HG02623 (cell line): ENCODE measurements at regions not wholly inside any gene's neighbourhood (a gene's known extent, or its start where the extent isn't known, plus 50 kb on each side); places are given as distances from the start of the nearest gene placed in this dataset.

Experiments
- ATAC-seq: cut with Tn5 transposase; IDR thresholded peaks from one replicate; pipeline ENCODE4 v1.9.1; 2021; ENCODE audit warnings: moderate library complexity; ENCODE audit not compliant: unreplicated experiment

- ATAC-seq, result no peak
These were observed 895.7 kb downstream of the TBC1D22A start for GRCh38 chr22:47658182-47658581.

GRCh38 chr22:47657224-47657623, 894.8 kb downstream of the TBC1D22A start:
- ATAC-seq, result no peak

- ATAC-seq, result no peak
These were observed 894.4 kb downstream of the TBC1D22A start for GRCh38 chr22:47656806-47657205.

GRCh38 chr22:47655930-47656329, 893.5 kb downstream of the TBC1D22A start:
- no peak for ATAC-seq

GRCh38 chr22:47654922-47655491, 892.6 kb downstream of the TBC1D22A start:
- no peak for ATAC-seq

GRCh38 chr22:47653921-47654320, 891.5 kb downstream of the TBC1D22A start:
- ATAC-seq, result no peak

- ATAC-seq, result no peak
These were observed 889.0 kb downstream of the TBC1D22A start for GRCh38 chr22:47651216-47651987.

- ATAC-seq, result no peak
These were observed 885.3 kb downstream of the TBC1D22A start for GRCh38 chr22:47647720-47648119.

GRCh38 chr22:47647181-47647580, 884.7 kb downstream of the TBC1D22A start:
- ATAC-seq, result no peak

GRCh38 chr22:47645923-47646322, 883.5 kb downstream of the TBC1D22A start:
- no peak for ATAC-seq

- ATAC-seq, result no peak
These were observed 883.0 kb downstream of the TBC1D22A start for GRCh38 chr22:47645450-47645914.

GRCh38 chr22:47634347-47634746, 871.9 kb downstream of the TBC1D22A start:
- ATAC-seq, result no peak

GRCh38 chr22:47633111-47633510, 870.7 kb downstream of the TBC1D22A start:
- no peak for ATAC-seq

- no peak for ATAC-seq
These were observed 870.3 kb downstream of the TBC1D22A start for GRCh38 chr22:47632701-47633100.

- no peak for ATAC-seq
These were observed 869.2 kb downstream of the TBC1D22A start for GRCh38 chr22:47631571-47632102.

- ATAC-seq, result no peak
These were observed 868.5 kb downstream of the TBC1D22A start for GRCh38 chr22:47630741-47631534.

- ATAC-seq, result no peak
These were observed 867.6 kb downstream of the TBC1D22A start for GRCh38 chr22:47629791-47630655.

- no peak for ATAC-seq
These were observed 866.8 kb downstream of the TBC1D22A start for GRCh38 chr22:47629273-47629711.

- no peak for ATAC-seq
These were observed 866.2 kb downstream of the TBC1D22A start for GRCh38 chr22:47628477-47629272.
